GM12872 (cell line): ENCODE measurements at regions not wholly inside any gene's neighbourhood (a gene's known extent, or its start where the extent isn't known, plus 50 kb on each side); places are given as distances from the start of the nearest gene placed in this dataset.

Experiments
- CTCF ChIP-seq: IDR thresholded peaks from 3 replicates; pipeline ENCODE4 v1.5.1; 2011; ENCODE audit warnings: low read depth, mild to moderate bottlenecking, low read length, moderate library complexity; ENCODE audit not compliant: insufficient read depth

GRCh38 chr22:49492741-49493251 is 334.9 kb downstream of the BRD1 start:
- TF ChIP-seq CTCF: no peak

DNA sequence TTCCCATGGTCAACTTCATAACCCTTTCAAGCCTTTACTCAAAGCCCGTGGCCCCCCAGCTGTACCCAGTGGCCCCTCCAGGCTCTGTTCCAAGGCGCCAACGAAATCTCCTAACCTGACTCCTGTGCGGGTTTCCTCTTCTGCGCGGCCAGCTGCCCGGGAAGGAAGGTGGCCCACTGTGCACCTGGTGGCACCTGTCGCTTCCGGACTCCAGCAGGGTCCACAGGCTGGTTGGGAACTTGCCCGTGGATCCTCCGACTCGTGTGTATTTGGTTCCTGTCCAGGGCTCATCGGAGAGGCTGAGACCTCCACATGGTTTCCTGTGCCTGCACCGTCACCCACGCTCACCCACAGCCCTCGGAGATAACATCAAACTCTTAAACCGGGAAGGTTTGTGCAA is 335.4 kb downstream of the BRD1 start:
- TF ChIP-seq CTCF: no peak

DNA sequence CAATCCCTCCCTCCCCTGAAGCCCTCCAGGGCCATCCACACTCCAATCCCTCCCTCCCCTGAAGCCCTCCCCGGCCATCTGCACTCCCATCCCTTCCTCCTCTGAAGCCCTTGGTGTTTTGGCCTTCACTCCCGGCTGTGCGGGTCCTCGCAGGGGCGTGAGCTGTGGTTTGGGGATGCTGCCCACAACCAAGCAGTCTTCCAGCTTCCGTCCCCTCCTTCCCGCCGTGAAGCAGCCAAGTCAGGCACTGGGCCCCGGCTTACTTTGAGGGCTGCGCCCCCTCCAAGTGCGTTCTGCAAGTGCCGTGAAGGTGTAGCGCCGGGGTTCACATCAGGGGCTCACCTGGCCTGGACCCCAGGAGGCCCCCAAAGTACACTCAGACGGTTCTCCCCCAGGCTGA is 335.9 kb downstream of the BRD1 start:
- no peak for TF ChIP-seq CTCF

GRCh38 chr22:49491221-49491635 is 336.4 kb downstream of the BRD1 start:
- no peak for TF ChIP-seq CTCF

- no peak for TF ChIP-seq CTCF
Measured at GRCh38 chr22:49490692-49491091, 337.0 kb downstream of the BRD1 start.

DNA sequence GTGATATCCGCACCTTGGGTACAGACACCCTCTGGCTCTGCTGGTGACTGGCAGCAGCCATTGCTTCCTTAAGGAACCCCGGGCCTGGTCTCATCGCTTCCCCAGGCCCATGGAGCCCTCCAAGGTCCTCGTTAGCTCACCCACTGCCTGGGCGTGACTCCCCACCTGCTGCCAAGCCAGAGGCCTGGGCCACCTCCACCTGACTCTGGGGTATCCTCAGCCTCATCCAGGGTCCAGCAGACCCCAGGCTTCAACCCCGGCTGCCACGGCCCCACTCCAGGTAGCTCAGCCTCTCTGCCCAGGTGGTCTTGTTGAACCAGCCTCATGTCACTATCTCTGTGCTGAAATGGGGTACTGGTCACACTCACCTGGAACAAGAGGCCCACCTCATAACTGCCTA is 337.9 kb downstream of the BRD1 start:
- TF ChIP-seq CTCF: no peak

DNA sequence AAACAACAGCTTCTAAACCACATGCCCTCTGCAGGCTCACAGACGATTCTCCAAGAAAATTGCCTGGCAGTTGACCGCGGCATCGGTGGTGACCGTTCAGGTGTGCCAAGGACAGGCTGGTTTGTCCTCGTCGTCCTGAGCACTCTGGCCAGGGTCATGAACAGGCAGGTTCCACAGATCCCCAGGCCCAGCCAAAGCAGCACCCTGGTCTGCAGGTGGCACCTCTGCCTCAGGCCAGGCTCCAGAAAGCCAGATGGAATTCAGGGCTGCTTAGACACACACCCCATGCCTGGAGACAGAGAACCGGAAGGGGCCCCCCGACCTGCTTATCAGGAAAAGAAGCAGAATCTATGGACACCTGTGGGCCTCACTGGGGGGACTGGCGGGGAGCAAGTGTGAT is 338.7 kb downstream of the BRD1 start:
- no peak for TF ChIP-seq CTCF

DNA sequence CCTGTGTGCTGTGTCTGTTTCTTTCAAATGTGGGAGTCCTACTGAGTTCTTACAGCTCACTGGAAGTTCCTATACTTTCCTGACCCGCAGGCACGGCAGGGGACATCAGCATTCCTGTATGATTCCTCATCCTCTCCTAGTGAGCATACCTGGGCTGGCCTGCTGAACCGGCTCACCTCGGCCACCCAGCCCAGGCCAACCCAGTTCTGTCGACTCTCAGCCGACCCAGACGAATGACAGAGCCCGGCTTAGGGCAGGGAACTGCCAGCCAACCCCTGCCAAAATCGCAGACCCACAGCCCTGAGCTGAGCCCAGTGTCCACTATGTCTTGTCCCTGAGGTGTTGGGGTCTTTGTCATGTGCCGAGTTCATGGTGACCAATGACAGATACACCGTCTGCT is 339.7 kb downstream of the BRD1 start:
- no peak for TF ChIP-seq CTCF
